H1 (cell line): ENCODE measurements at regions not wholly inside any gene's neighbourhood (a gene's known extent, or its start where the extent isn't known, plus 50 kb on each side); places are given as distances from the start of the nearest gene placed in this dataset.

ENCODE experiments used
- CTCF ChIA-PET: fragments of 300-600 bp; sonication (Branson Sonifier 250); formaldehyde crosslinking; loops from one replicate; lab custom pipeline; 2021; ENCODE audit not compliant: partially characterized antibody; lab: Charles Lee
- POLR2A ChIA-PET: fragments of 300-600 bp; sonication (Branson Sonifier 250); formaldehyde crosslinking; loops from one replicate; lab custom pipeline; 2021; ENCODE audit warnings: inconsistent platforms; ENCODE audit not compliant: partially characterized antibody; lab: Charles Lee
- DNase-seq, 2 experiments: peaks; one replicate each; pipeline versions ENCODE4 v3.0.0 to v3.0.0-alpha.2; 2010 to 2022; ENCODE audit warnings: low spot score in 2 of 2, low read depth in 1 of 2, mixed read lengths in 1 of 2
- FAIRE-seq: peaks from 2 replicates; lab custom pipeline; 2011; peaks lifted over from hg19 to GRCh38; lab: Jason Lieb, UNC
- H2AFZ ChIP-seq: 2 replicates; pipeline ENCODE4 v1.8.1; 2012; ENCODE audit warnings: low read length, inconsistent platforms
- H2AK5ac ChIP-seq: 2 replicates; pipeline ENCODE4 v1.6.1; 2013; ENCODE audit warnings: low read depth, low read length
- H2BK120ac ChIP-seq: replicated peaks from 2 replicates; pipeline ENCODE3; 2013; ENCODE audit warnings: low read depth, low read length, inconsistent platforms
- H2BK12ac ChIP-seq: 2 replicates; pipeline ENCODE4 v1.6.1; 2013; ENCODE audit warnings: low read depth, low read length
- H2BK15ac ChIP-seq: 2 replicates; pipeline ENCODE4 v1.6.1; 2013; ENCODE audit warnings: low read length
- H2BK20ac ChIP-seq: 2 replicates; pipeline ENCODE4 v1.6.1; 2013; ENCODE audit warnings: low read length
- H2BK5ac ChIP-seq: 2 replicates; pipeline ENCODE4 v1.6.1; 2013; ENCODE audit warnings: low read depth, low read length
- H3K14ac ChIP-seq: 2 replicates; pipeline ENCODE4 v1.6.1; 2013; ENCODE audit warnings: inconsistent platforms; ENCODE audit not compliant: insufficient read length
- H3K18ac ChIP-seq: 2 replicates; pipeline ENCODE4 v1.6.1; 2013; ENCODE audit warnings: low read length; ENCODE audit errors: extremely low read depth
- H3K23ac ChIP-seq: 2 replicates; pipeline ENCODE4 v1.6.1; 2013; ENCODE audit warnings: inconsistent platforms; ENCODE audit not compliant: insufficient read length
- H3K23me2 ChIP-seq: 2 replicates; pipeline ENCODE4 v1.6.1; 2013; ENCODE audit warnings: low read depth, low read length
- H3K27ac ChIP-seq: 2 replicates; pipeline ENCODE4 v1.6.1; 2011; ENCODE audit warnings: low read depth, low read length, inconsistent platforms
- H3K27me3 ChIP-seq, 4 experiments: replicated peaks in 1 of 4; 1 replicate in 1 of 4; 2 replicates in 3 of 4; pipeline versions ENCODE4 v1.6.1 to v1.8.1; 2011 to 2013; ENCODE audit warnings: low read length in 3 of 4, mild to moderate bottlenecking in 3 of 4, inconsistent platforms in 2 of 4, mixed read lengths in 2 of 4, moderate library complexity in 1 of 4; ENCODE audit not compliant: control insufficient read depth in 3 of 4, insufficient read depth in 3 of 4; ENCODE audit errors: extremely low read depth in 1 of 4
- H3K36me3 ChIP-seq, 4 experiments: 2 replicates each; pipeline versions ENCODE4 v1.6.1 to v1.8.1; 2011 to 2013; ENCODE audit warnings: mild to moderate bottlenecking in 4 of 4, low read length in 3 of 4, moderate library complexity in 2 of 4, control low read depth in 1 of 4, inconsistent platforms in 1 of 4; ENCODE audit not compliant: insufficient read depth in 4 of 4, control insufficient read depth in 2 of 4
- H3K4ac ChIP-seq: replicated peaks from 2 replicates; pipeline ENCODE3; 2013; ENCODE audit warnings: low read length, low read depth, mixed read lengths, inconsistent platforms; ENCODE audit not compliant: insufficient read length
- H3K4me1 ChIP-seq, 4 experiments: replicated peaks in 1 of 4; 1 replicate in 1 of 4; 2 replicates in 3 of 4; pipeline versions ENCODE4 v1.6.1 to v1.8.1; 2011 to 2013; ENCODE audit warnings: low read length in 3 of 4, inconsistent platforms in 2 of 4, mixed read lengths in 1 of 4; ENCODE audit not compliant: insufficient read depth in 4 of 4, control insufficient read depth in 3 of 4
- H3K4me2 ChIP-seq, 2 experiments: 2 replicates each; pipeline versions ENCODE4 v1.6.1 to v1.8.1; 2011 to 2013; ENCODE audit warnings: low read depth in 2 of 2, low read length in 2 of 2, control low read depth in 1 of 2, inconsistent platforms in 1 of 2, mild to moderate bottlenecking in 1 of 2; ENCODE audit not compliant: insufficient read depth in 1 of 2
- H3K4me3 ChIP-seq, 4 experiments: fragments of 200-600, 300-600 bp in 1 of 4; sonication (generic), shearing (Covaris generic), sonication (Bioruptor Twin) in 1 of 4; 2 replicates each; pipeline versions ENCODE4 v1.5.1 to v1.8.1; 2011 to 2016; ENCODE audit warnings: low read length in 4 of 4, low read depth in 3 of 4, control low read depth in 2 of 4, inconsistent platforms in 2 of 4, mild to moderate bottlenecking in 2 of 4, mixed read lengths in 1 of 4, moderate library complexity in 1 of 4; ENCODE audit not compliant: insufficient read depth in 2 of 4; ENCODE audit errors: extremely low read depth in 1 of 4
- H3K56ac ChIP-seq: replicated peaks from 2 replicates; pipeline ENCODE3; 2013; ENCODE audit warnings: low read depth, mild to moderate bottlenecking, mixed read lengths, low read length, inconsistent platforms; ENCODE audit not compliant: insufficient read length
- H3K79me1 ChIP-seq: 2 replicates; pipeline ENCODE4 v1.6.1; 2013; ENCODE audit warnings: low read depth, low read length, control low read depth
- H3K79me2 ChIP-seq, 2 experiments: 2 replicates each; pipeline versions ENCODE4 v1.6.1 to v1.8.1; 2012 to 2013; ENCODE audit warnings: low read length in 2 of 2, mild to moderate bottlenecking in 2 of 2, inconsistent platforms in 1 of 2; ENCODE audit not compliant: insufficient read depth in 2 of 2, control insufficient read depth in 1 of 2
- H3K9ac ChIP-seq, 4 experiments: replicated peaks in 1 of 4; 1 replicate in 1 of 4; 2 replicates in 3 of 4; pipeline versions ENCODE4 v1.6.1 to v1.8.1; 2011 to 2013; ENCODE audit warnings: low read depth in 3 of 4, low read length in 3 of 4, control low read depth in 2 of 4, mild to moderate bottlenecking in 2 of 4, moderate library complexity in 2 of 4, inconsistent platforms in 1 of 4; ENCODE audit errors: extremely low read depth in 1 of 4
- H3K9me3 ChIP-seq, 2 experiments: 2 replicates each; pipeline versions ENCODE4 v1.6.1 to v1.8.1; 2012 to 2013; ENCODE audit warnings: mild to moderate bottlenecking in 2 of 2, moderate library complexity in 2 of 2, control low read depth in 1 of 2, inconsistent platforms in 1 of 2, low read depth in 1 of 2, low read length in 1 of 2, mixed read lengths in 1 of 2; ENCODE audit not compliant: insufficient read depth in 2 of 2
- H4K20me1 ChIP-seq, 2 experiments: replicated peaks in 1 of 2; 2 replicates each; pipeline versions ENCODE3 to v1.8.1; 2011 to 2013; ENCODE audit warnings: inconsistent platforms in 2 of 2, low read length in 2 of 2, mild to moderate bottlenecking in 1 of 2; ENCODE audit not compliant: insufficient read depth in 2 of 2, control insufficient read depth in 1 of 2
- H4K5ac ChIP-seq: 2 replicates; pipeline ENCODE4 v1.6.1; 2013; ENCODE audit warnings: low read length, low read depth, mixed read lengths, inconsistent platforms; ENCODE audit not compliant: insufficient read length
- H4K8ac ChIP-seq: 2 replicates; pipeline ENCODE4 v1.8.0; 2013; ENCODE audit warnings: mild to moderate bottlenecking, moderate library complexity, low read length, inconsistent platforms; ENCODE audit not compliant: insufficient read depth; ENCODE audit errors: extremely low read depth
- H4K91ac ChIP-seq: replicated peaks from 2 replicates; pipeline ENCODE3; 2013; ENCODE audit warnings: low read length, mixed read lengths, inconsistent platforms; ENCODE audit not compliant: insufficient read length
- BACH1 ChIP-seq: IDR thresholded peaks from 2 replicates; pipeline ENCODE4 v1.6.1; 2012; ENCODE audit warnings: low read length, improper control_type of control experiment
- CEBPB ChIP-seq: IDR thresholded peaks from 2 replicates; pipeline ENCODE4 v1.6.1; 2012; ENCODE audit warnings: low read depth, low read length
- CTBP2 ChIP-seq: IDR thresholded peaks from 2 replicates; pipeline ENCODE4 v1.7.0; 2011; ENCODE audit warnings: borderline replicate concordance, mild to moderate bottlenecking, moderate library complexity, mixed read lengths, low read length; ENCODE audit not compliant: insufficient read depth, insufficient read length
- KDM1A ChIP-seq: fragments of 200-600, 300-600 bp; sonication (generic); IDR thresholded peaks from 2 replicates; pipeline ENCODE4 v1.7.1; 2016; ENCODE audit warnings: mild to moderate bottlenecking, low read length, borderline replicate concordance
- KDM4A ChIP-seq: IDR thresholded peaks from one replicate; pipeline ENCODE4 v1.7.1; 2012; ENCODE audit warnings: low read depth, mild to moderate bottlenecking, moderate library complexity, low read length, inconsistent platforms; ENCODE audit not compliant: severe bottlenecking
- KDM5A ChIP-seq: fragments of 200-600 bp; IDR thresholded peaks from 2 replicates; pipeline ENCODE4 v1.7.1; 2012; ENCODE audit warnings: mild to moderate bottlenecking, low read length, inconsistent platforms, mixed read lengths
- NRF1 ChIP-seq: IDR thresholded peaks from 2 replicates; pipeline ENCODE4 v1.6.1; 2011; ENCODE audit warnings: mild to moderate bottlenecking, low read depth, low read length, improper control_type of control experiment
- PHF8 ChIP-seq: fragments of 200-600 bp; sonication (generic); conservative IDR thresholded peaks from 2 replicates; pipeline ENCODE4 v1.7.1; 2012; ENCODE audit warnings: low read depth, mild to moderate bottlenecking, inconsistent platforms, low read length, moderate library complexity
- POLR2A ChIP-seq, 2 experiments: IDR thresholded peaks; 1 replicate in 1 of 2; 2 replicates in 1 of 2; pipeline ENCODE4 v1.6.1; 2011; ENCODE audit warnings: low read depth in 2 of 2, low read length in 2 of 2, mild to moderate bottlenecking in 2 of 2; ENCODE audit errors: control extremely low read depth in 1 of 2
- RXRA ChIP-seq: IDR thresholded peaks from 2 replicates; pipeline ENCODE4 v1.6.1; 2011; ENCODE audit warnings: low read depth, mild to moderate bottlenecking, low read length, moderate library complexity; ENCODE audit not compliant: insufficient read depth
- TAF1 ChIP-seq: IDR thresholded peaks from 2 replicates; pipeline ENCODE4 v1.6.1; 2011; ENCODE audit warnings: mild to moderate bottlenecking, low read depth, low read length
- YY1 ChIP-seq: IDR thresholded peaks from 2 replicates; pipeline ENCODE4 v1.6.1; 2011; ENCODE audit warnings: low read depth, mild to moderate bottlenecking, low read length
- TF ChIP-seq, protein P1 (sequence below), 3 experiments: IDR thresholded peaks; 1 replicate in 2 of 3; 2 replicates in 1 of 3; pipeline versions ENCODE4 v1.5.1 to v1.6.1; 2011; ENCODE audit warnings: low read length in 3 of 3, mild to moderate bottlenecking in 3 of 3, inconsistent platforms in 2 of 3, low read depth in 1 of 3, moderate library complexity in 1 of 3; ENCODE audit not compliant: insufficient read depth in 1 of 3; ENCODE audit errors: control extremely low read depth in 1 of 3
- TF ChIP-seq, protein P2 (sequence below): IDR thresholded peaks from 2 replicates; pipeline ENCODE4 v1.6.1; 2012; ENCODE audit warnings: inconsistent platforms

- no peaks in the 10 kb centered on the region for H3K79me1 ChIP-seq
- H3K4me3 ChIP-seq, result no peak overlapping the region
- no peak overlapping the region for H3K27ac ChIP-seq
- no peaks in the 10 kb centered on the region for H3K79me2 ChIP-seq
- H2BK20ac ChIP-seq, result no peak overlapping the region
- no peak overlapping the region for H3K4ac ChIP-seq
- H4K20me1 ChIP-seq, result peaks cover 0 to 2% of the 10 kb centered on the region in 2 experiments
- H2AFZ ChIP-seq, result no peak overlapping the region
- no peak overlapping the region for H3K14ac ChIP-seq
- no peak overlapping the region for H4K91ac ChIP-seq
- H3K23me2 ChIP-seq, result no peaks in the 10 kb centered on the region
- H3K9ac ChIP-seq, result no peak overlapping the region
- no peak overlapping the region for H3K56ac ChIP-seq
- no peak overlapping the region for H3K4me2 ChIP-seq
- H2BK5ac ChIP-seq, result no peak overlapping the region
- H3K18ac ChIP-seq, result no peak overlapping the region
- no peak overlapping the region for H2AK5ac ChIP-seq
- ChIA-PET POLR2A (no interaction called here), CTCF (interaction anchor here (0.7 kb wide), 1 partner anchor 31 kb away, joined by 3 read pairs; no protein-coding TSS in a partner anchor)
- H3K27me3 ChIP-seq, result no peaks in the 10 kb centered on the region
- peaks cover 4 to 14% of the 10 kb centered on the region in 2 experiments; a peak in 3 of 4 replicates for H3K9me3 ChIP-seq
- no peaks in the 10 kb centered on the region for H3K4me1 ChIP-seq
- no peak overlapping the region for H2BK15ac ChIP-seq
- H3K36me3 ChIP-seq, result no peaks in the 10 kb centered on the region
- H2BK120ac ChIP-seq, result no peak overlapping the region
- DNase-seq (no peak), FAIRE-seq (no peak)
- H2BK12ac ChIP-seq, result no peak overlapping the region
- no peak overlapping the region for H4K8ac ChIP-seq
- no peak overlapping the region for H3K23ac ChIP-seq
- no peak overlapping the region for H4K5ac ChIP-seq
- TF ChIP-seq CEBPB, result no peak
- no peak for TF ChIP-seq KDM1A
- TF ChIP-seq, protein P1, sequence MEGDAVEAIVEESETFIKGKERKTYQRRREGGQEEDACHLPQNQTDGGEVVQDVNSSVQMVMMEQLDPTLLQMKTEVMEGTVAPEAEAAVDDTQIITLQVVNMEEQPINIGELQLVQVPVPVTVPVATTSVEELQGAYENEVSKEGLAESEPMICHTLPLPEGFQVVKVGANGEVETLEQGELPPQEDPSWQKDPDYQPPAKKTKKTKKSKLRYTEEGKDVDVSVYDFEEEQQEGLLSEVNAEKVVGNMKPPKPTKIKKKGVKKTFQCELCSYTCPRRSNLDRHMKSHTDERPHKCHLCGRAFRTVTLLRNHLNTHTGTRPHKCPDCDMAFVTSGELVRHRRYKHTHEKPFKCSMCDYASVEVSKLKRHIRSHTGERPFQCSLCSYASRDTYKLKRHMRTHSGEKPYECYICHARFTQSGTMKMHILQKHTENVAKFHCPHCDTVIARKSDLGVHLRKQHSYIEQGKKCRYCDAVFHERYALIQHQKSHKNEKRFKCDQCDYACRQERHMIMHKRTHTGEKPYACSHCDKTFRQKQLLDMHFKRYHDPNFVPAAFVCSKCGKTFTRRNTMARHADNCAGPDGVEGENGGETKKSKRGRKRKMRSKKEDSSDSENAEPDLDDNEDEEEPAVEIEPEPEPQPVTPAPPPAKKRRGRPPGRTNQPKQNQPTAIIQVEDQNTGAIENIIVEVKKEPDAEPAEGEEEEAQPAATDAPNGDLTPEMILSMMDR (IDR thresholded peaks at IDR 0.05; ENCODE audit: control extremely low read depth in 1 of 3, insufficient read depth in 1 of 3, low read depth in 1 of 3, low read length in 3 of 3), result no peak
- TF ChIP-seq NRF1, result no peak
- TF ChIP-seq KDM4A, result no peak
- TF ChIP-seq TAF1, result no peak
- no peak for TF ChIP-seq KDM5A
- TF ChIP-seq POLR2A (IDR thresholded peaks at IDR 0.05; ENCODE audit: control extremely low read depth in 1 of 2, low read depth in 2 of 2, low read length in 2 of 2), result no peak
- TF ChIP-seq BACH1, result no peak
- no peak for TF ChIP-seq PHF8
- TF ChIP-seq RXRA, result no peak
- TF ChIP-seq YY1, result no peak
- TF ChIP-seq, protein P2, sequence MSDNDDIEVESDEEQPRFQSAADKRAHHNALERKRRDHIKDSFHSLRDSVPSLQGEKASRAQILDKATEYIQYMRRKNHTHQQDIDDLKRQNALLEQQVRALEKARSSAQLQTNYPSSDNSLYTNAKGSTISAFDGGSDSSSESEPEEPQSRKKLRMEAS, result no peak
- no peak for TF ChIP-seq CTBP2
Measured at GRCh38 chr3:159751146-159751545, 237.5 kb upstream of the IL12A start.
